DND-41 (cell line): ENCODE measurements at regions not wholly inside any gene's neighbourhood (a gene's known extent, or its start where the extent isn't known, plus 50 kb on each side); places are given as distances from the start of the nearest gene placed in this dataset.

Experiments used
- CTCF ChIP-seq: IDR thresholded peaks from 2 replicates; pipeline ENCODE4 v1.5.1; 2012; ENCODE audit warnings: borderline replicate concordance, low read length, moderate library complexity, mild to moderate bottlenecking; ENCODE audit not compliant: poor library complexity, severe bottlenecking; ENCODE audit errors: extremely low read depth
- EZH2 ChIP-seq: IDR thresholded peaks from 3 replicates; pipeline ENCODE4 v1.6.1; 2012; ENCODE audit warnings: borderline replicate concordance, low read depth, mild to moderate bottlenecking, moderate library complexity, low read length, inconsistent platforms; ENCODE audit not compliant: severe bottlenecking

- no peak for TF ChIP-seq CTCF
- TF ChIP-seq EZH2 = no peak
These were observed 779.0 kb upstream of the ADGRL4 start for GRCh38 chr1:79785561-79785960.
